HG03095 (cell line): ENCODE measurements at regions not wholly inside any gene's neighbourhood (a gene's known extent, or its start where the extent isn't known, plus 50 kb on each side); places are given as distances from the start of the nearest gene placed in this dataset.

Source experiments
- ATAC-seq: cut with Tn5 transposase; IDR thresholded peaks from one replicate; pipeline ENCODE4 v1.9.1; 2021; ENCODE audit warnings: moderate library complexity; ENCODE audit not compliant: unreplicated experiment

- ATAC-seq, result peak; percentile 32
Measured at GRCh38 chr12:92556637-92557421, 146.0 kb upstream of the PLEKHG7 start.

- ATAC-seq, result peak; percentile 27
Measured at GRCh38 chr12:92556141-92556540, 146.6 kb upstream of the PLEKHG7 start.

- ATAC-seq, result no peak
Measured at GRCh38 chr12:92554158-92555073, 148.4 kb upstream of the PLEKHG7 start.

- ATAC-seq, result peak; percentile 27
Measured at GRCh38 chr12:92553389-92553788, 149.4 kb upstream of the PLEKHG7 start.

GRCh38 chr12:92552412-92553108, 150.2 kb upstream of the PLEKHG7 start:
- no peak for ATAC-seq

GRCh38 chr12:92551853-92552397, 150.9 kb upstream of the PLEKHG7 start:
- ATAC-seq, result peak; percentile 63

GRCh38 chr12:92551210-92551609, 151.6 kb upstream of the PLEKHG7 start:
- ATAC-seq, result no peak

- ATAC-seq, result no peak
Measured at GRCh38 chr12:92550661-92551060, 152.1 kb upstream of the PLEKHG7 start.

GRCh38 chr12:92550254-92550653, 152.5 kb upstream of the PLEKHG7 start:
- no peak for ATAC-seq

- ATAC-seq, result no peak
Measured at GRCh38 chr12:92549516-92549915, 153.3 kb upstream of the PLEKHG7 start.

GRCh38 chr12:92547906-92548305, 154.9 kb upstream of the PLEKHG7 start:
- ATAC-seq, result no peak

GRCh38 chr12:92547420-92547819, 155.4 kb upstream of the PLEKHG7 start:
- ATAC-seq, result no peak

GRCh38 chr12:92546635-92547348, 156.0 kb upstream of the PLEKHG7 start:
- peak; percentile 41 for ATAC-seq

- peak; percentile 24 for ATAC-seq
Measured at GRCh38 chr12:92546259-92546634, 156.5 kb upstream of the PLEKHG7 start.

- no peak for ATAC-seq
Measured at GRCh38 chr12:92544322-92544721, 158.5 kb upstream of the PLEKHG7 start.

- no peak for ATAC-seq
Measured at GRCh38 chr12:92543840-92544239, 158.9 kb upstream of the PLEKHG7 start.

- no peak for ATAC-seq
Measured at GRCh38 chr12:92543359-92543758, 159.4 kb upstream of the PLEKHG7 start.

GRCh38 chr12:92541731-92542130, 161.1 kb upstream of the PLEKHG7 start:
- no peak for ATAC-seq

GRCh38 chr12:92540782-92541423, 161.9 kb upstream of the PLEKHG7 start:
- ATAC-seq, result no peak
